Stomach (tissue), 8 donors: ENCODE measurements at regions not wholly inside any gene's neighbourhood (a gene's known extent, or its start where the extent isn't known, plus 50 kb on each side); places are given as distances from the start of the nearest gene placed in this dataset.

ENCODE experiments used
- DNase-seq, 2 donors: peaks; one replicate each; pipeline versions ENCODE4 v3.0.0 to v3.0.0-alpha.2; 2013 to 2019
- H3K27ac ChIP-seq, 5 donors: fragments of 200-600 bp in 4 of 5; sonication (generic) in 4 of 5; one replicate each; pipeline ENCODE4 v1.5.1; 2013 to 2019; ENCODE audit warnings: mild to moderate bottlenecking in 1 of 5, moderate library complexity in 1 of 5
- H3K27me3 ChIP-seq, 3 donors: fragments of 200-600 bp; sonication (generic); one replicate each; pipeline ENCODE4 v1.5.1; 2017 to 2019; ENCODE audit warnings: mixed run types in 1 of 3
- H3K36me3 ChIP-seq, 4 donors: fragments of 200-600 bp; sonication (generic); 1 replicate in 3 of 4; 2 replicates in 1 of 4; pipeline ENCODE4 v1.5.1; 2016 to 2019
- H3K4me1 ChIP-seq, 4 donors: fragments of 200-600 bp; sonication (generic); one replicate each; pipeline ENCODE4 v1.5.1; 2016 to 2019
- H3K4me3 ChIP-seq, 4 donors: fragments of 200-600 bp; sonication (generic) in 3 of 4; one replicate each; pipeline ENCODE4 v1.5.1; 2016 to 2019; ENCODE audit warnings: mild to moderate bottlenecking in 1 of 4
- H3K9me3 ChIP-seq, 4 donors: fragments of 200-600 bp; sonication (generic); one replicate each; pipeline ENCODE4 v1.5.1; 2016 to 2019
- EP300 ChIP-seq: sonication (generic); formaldehyde crosslinking; IDR thresholded peaks from one replicate; pipeline ENCODE4 v1.6.1; 2017; ENCODE audit warnings: antibody characterized with exemption
- POLR2A ChIP-seq, 4 donors: fragments of 450-650 bp; IDR thresholded peaks; one replicate each; pipeline ENCODE4 v1.6.1; 2016; ENCODE audit warnings: antibody characterized with exemption in 4 of 4, control low read depth in 2 of 4, mild to moderate bottlenecking in 1 of 4, moderate library complexity in 1 of 4
- POLR2AphosphoS5 ChIP-seq, 3 donors: sonication (generic); formaldehyde crosslinking; IDR thresholded peaks; one replicate each; pipeline ENCODE4 v1.6.1; 2016; ENCODE audit warnings: antibody characterized with exemption in 3 of 3
- WGBS, 5 donors: extraction: QIAGEN DNeasy Blood & Tissue Kit in 3 of 5; methylation state at CpG; one replicate each; pipeline versions ENCODE4 v1.1.5 to v1.1.7; 2013 to 2018; 5-methylcytosine and 5-hydroxymethylcytosine counted together
- intact Hi-C: fragments of 100-400 bp; cut with DNase I; formaldehyde crosslinking; loops from one replicate; pipeline ENCODE4 v1.15.1; 2023; ENCODE audit warnings: low total_unique reads
- TF ChIP-seq, protein P1 (sequence below), 7 experiments: fragments of 450-650 bp in 4 of 7; fragments of 200-600 bp in 3 of 7; sonication (generic) in 3 of 7; IDR thresholded peaks; one replicate each; pipeline ENCODE4 v1.5.1; 2016 to 2019; ENCODE audit warnings: antibody characterized with exemption in 7 of 7, control low read depth in 2 of 7, mild to moderate bottlenecking in 1 of 7
- donor health status: healthy with polysubstance abuse.
- donor health status: Bipolar disorder and iron deficiency.
- donor health status: healthy.

DNA sequence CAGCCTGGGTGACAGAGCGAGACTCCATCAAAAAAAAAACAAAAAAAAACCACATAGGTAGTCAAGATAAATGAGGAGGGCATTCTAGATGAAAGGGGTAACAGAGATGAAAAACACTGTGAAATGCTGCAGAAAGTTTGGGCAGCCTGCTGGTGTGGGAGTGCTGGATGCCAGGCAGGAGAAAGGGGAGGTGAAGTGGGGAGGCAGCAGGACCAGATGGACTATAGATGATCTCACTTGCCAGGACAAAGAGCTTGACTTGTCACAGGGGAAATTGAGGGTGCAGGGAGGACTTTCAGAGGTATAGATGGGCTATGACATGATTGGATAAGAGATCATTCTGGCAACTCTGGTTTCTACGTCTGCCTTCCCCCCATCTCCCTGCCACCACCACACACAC is 519.7 kb upstream of the ZFP42 start:
- Histone ChIP-seq H3K36me3 (no peaks in the 10 kb centered on the region), H3K27me3 (no peaks in the 10 kb centered on the region), H3K27ac (no peak overlapping the region), H3K9me3 (no peaks in the 10 kb centered on the region), H3K4me3 (no peak overlapping the region), H3K4me1 (peaks cover 0 to 34% (median 16%) of the 10 kb centered on the region in 4 donors)
- intact Hi-C loops, result no loop called here
- TF ChIP-seq POLR2AphosphoS5 (IDR thresholded peaks at IDR 0.05), result no peak
- TF ChIP-seq, protein P1, sequence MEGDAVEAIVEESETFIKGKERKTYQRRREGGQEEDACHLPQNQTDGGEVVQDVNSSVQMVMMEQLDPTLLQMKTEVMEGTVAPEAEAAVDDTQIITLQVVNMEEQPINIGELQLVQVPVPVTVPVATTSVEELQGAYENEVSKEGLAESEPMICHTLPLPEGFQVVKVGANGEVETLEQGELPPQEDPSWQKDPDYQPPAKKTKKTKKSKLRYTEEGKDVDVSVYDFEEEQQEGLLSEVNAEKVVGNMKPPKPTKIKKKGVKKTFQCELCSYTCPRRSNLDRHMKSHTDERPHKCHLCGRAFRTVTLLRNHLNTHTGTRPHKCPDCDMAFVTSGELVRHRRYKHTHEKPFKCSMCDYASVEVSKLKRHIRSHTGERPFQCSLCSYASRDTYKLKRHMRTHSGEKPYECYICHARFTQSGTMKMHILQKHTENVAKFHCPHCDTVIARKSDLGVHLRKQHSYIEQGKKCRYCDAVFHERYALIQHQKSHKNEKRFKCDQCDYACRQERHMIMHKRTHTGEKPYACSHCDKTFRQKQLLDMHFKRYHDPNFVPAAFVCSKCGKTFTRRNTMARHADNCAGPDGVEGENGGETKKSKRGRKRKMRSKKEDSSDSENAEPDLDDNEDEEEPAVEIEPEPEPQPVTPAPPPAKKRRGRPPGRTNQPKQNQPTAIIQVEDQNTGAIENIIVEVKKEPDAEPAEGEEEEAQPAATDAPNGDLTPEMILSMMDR (IDR thresholded peaks at IDR 0.05), result no peak
- TF ChIP-seq EP300, result no peak
- TF ChIP-seq POLR2A (IDR thresholded peaks at IDR 0.05), result no peak
- no peak for DNase-seq
- WGBS, 5 donors, result 85 to 91% (median 87%) methylated on average over 2 of the region's 2 CpGs

- peaks cover 0 to 41% (median 16%) of the 10 kb centered on the region in 4 donors for H3K4me1 ChIP-seq
- no peak overlapping the region for H3K4me3 ChIP-seq
- no peak overlapping the region for H3K27ac ChIP-seq
- DNase-seq, result no peak
- H3K27me3 ChIP-seq, result no peaks in the 10 kb centered on the region
- 61 to 68% (median 66%) methylated on average over 6 of the region's 6 CpGs for WGBS, 5 donors
- no peaks in the 10 kb centered on the region for H3K36me3 ChIP-seq
- intact Hi-C loops, result no loop called here
- H3K9me3 ChIP-seq, result no peaks in the 10 kb centered on the region
- TF ChIP-seq, protein P1 (IDR thresholded peaks at IDR 0.05), result no peak
- TF ChIP-seq POLR2AphosphoS5 (IDR thresholded peaks at IDR 0.05), result no peak
- TF ChIP-seq EP300, result no peak
- no peak for TF ChIP-seq POLR2A (IDR thresholded peaks at IDR 0.05)
Measured at GRCh38 chr4:187477224-187477623, 518.3 kb upstream of the ZFP42 start.

DNA sequence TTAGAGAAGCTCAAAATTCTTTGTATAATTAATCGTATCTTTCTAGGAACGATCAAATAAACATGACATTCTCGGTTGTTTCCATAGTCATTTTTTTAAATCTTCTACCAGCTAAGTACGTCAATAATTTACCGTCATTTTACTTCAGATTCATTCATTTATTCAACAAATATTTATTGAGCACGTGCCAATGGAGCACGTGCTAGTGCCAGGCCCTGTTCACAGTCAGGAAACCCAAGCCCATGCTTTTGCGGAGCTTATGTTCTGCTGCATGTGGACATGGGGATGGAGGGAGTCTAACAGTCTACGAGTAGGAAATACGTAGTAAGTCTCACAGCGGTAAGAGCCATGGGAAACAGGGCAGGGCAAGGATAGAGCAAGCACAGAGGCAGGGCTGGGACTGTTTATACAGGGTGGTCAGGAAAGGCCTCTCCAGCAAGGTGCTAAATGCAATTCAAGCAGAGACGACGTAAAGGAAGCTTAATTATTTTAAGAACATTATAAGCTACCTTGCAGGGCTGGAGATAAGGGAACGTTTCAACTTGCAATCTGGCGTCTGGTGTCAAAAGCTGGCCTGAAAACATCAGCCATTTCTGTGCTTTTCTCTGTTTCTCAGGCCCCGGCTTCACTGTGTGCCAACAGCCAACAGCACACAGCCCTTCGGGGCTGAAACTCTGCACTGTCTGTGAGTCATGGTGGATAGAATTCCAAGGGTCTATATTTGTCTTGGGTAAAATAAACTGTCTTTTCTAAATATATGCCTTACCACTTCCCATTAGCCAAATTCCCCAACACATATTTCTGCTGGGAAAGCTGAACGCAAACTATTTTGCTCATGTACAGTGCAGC is 517.1 kb upstream of the ZFP42 start:
- WGBS, 5 donors, result 27 to 36% (median 33%) methylated on average over 18 of the region's 18 CpGs
- H3K27ac ChIP-seq, result peak overlapping the region in 4 of 5 donors; percentile 22 to 65 (median 56)
- H3K36me3 ChIP-seq, result no peaks in the 10 kb centered on the region
- peak in 1 of 2 donors; percentile 58 for DNase-seq
- H3K9me3 ChIP-seq, result no peaks in the 10 kb centered on the region
- H3K4me1 ChIP-seq, result peaks cover 0 to 41% (median 16%) of the 10 kb centered on the region in 4 donors
- H3K4me3 ChIP-seq, result no peak overlapping the region
- TF ChIP-seq, protein P1 (IDR thresholded peaks at IDR 0.05), result no peak
- TF ChIP-seq POLR2AphosphoS5 (IDR thresholded peaks at IDR 0.05), result peak in 2 of 3 donors; percentile 9 to 22
- intact Hi-C loops, result no loop called here
- H3K27me3 ChIP-seq, result no peaks in the 10 kb centered on the region

DNA sequence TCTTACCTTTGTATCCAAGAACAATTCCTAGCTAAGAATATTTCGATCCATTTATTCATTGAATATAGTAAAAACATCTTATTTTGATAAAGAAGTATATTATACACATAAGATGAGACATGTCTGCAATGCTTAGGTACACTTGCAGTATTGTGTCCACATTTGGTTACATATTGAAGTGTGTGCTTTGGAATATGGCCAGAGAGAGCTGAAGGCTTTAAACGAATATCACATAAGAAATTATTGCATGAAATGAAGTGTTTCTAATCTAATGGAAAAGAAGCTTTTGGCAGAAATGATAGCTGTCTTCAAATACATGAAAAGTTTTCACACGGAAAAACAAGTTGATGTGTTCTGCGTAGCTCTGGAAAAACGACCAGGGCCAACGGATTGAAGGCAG is 516.1 kb upstream of the ZFP42 start:
- peaks cover 0 to 41% (median 16%) of the 10 kb centered on the region in 4 donors for H3K4me1 ChIP-seq
- H3K27me3 ChIP-seq, result no peaks in the 10 kb centered on the region
- TF ChIP-seq EP300, result no peak
- TF ChIP-seq, protein P1 (IDR thresholded peaks at IDR 0.05), result no peak
- no peak for TF ChIP-seq POLR2AphosphoS5 (IDR thresholded peaks at IDR 0.05)
- no peak for TF ChIP-seq POLR2A (IDR thresholded peaks at IDR 0.05)
- no peaks in the 10 kb centered on the region for H3K36me3 ChIP-seq
- intact Hi-C loops, result no loop called here
- H3K27ac ChIP-seq, result peak overlapping the region in 4 of 5 donors; percentile 14 to 65 (median 40)
- no peaks in the 10 kb centered on the region for H3K9me3 ChIP-seq
- DNase-seq, result no peak
- no peak overlapping the region for H3K4me3 ChIP-seq
- 46 to 67% (median 55%) methylated on average over 6 of the region's 6 CpGs for WGBS, 5 donors
